SKM-1 treated with dmso at 0.1 percent for 144 hours (cell line): ENCODE measurements at regions not wholly inside any gene's neighbourhood (a gene's known extent, or its start where the extent isn't known, plus 50 kb on each side); places are given as distances from the start of the nearest gene placed in this dataset.
"Not testable (repeated sequence)": the region's sequence is repeated elsewhere in the genome, so short reads cannot be mapped to it uniquely, and the experiment has no call there.

Experiments used
- DNase-seq: peaks from one replicate; lab custom pipeline; 2025; ENCODE audit not compliant: unreplicated experiment; lab: John Stamatoyannopoulos, UW

DNA sequence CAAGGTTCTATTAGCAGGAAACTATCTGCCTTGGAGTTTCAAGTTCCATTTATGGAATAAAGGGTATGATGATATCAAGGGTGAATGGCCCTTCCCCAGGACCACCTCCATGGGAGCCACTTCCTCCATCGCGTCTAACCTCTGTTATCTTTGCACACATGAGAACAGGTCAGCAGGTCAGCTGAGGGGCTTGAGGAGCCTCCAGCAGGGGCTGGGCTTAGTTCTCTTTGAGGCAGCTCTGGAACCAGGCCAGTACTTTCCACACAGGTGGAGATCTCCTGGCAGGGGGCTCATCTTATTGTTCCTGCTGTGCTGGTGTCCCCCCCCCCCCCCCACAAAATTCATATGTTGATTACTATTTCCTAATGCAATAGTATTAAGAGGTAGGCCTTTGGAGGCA, 472.2 kb upstream of the ZMIZ1 start:
- no peak for DNase-seq

DNA sequence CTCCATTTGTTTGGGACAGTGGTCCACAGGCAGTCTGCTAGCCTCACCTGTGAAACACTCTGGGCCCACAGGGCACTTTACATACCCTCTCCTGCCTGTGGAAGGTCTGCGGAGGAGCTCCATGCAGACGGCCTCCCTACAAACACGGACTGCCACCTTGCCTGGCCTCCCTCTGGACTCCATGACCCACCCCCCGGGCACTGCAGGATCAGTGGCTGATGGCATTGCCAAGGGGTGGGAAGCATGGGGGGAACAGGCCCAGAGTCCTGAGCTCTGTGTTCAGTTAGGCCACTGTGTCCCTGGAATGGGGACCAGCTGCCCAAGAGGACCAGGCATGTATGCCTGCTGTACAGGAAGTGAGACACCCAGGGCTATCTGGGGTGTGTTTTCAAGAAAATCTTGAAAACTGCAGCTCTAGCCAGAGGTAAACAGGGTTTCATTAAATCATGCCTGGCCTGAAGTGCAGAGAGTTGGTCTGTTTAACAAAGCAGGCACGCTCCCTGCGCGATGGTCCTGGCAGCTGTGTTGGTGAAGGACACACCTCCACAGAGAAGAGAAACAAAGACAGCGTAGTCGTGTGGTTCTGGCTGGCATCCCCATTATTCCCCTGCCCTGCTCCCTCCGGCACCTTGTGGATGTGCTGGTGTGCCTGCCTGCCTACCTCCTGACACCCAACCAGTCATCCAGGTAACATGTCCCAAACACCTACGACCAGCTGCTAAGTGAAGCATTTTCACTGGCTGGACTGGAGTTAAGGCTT, 470.8 kb upstream of the ZMIZ1 start:
- DNase-seq = no peak

DNA sequence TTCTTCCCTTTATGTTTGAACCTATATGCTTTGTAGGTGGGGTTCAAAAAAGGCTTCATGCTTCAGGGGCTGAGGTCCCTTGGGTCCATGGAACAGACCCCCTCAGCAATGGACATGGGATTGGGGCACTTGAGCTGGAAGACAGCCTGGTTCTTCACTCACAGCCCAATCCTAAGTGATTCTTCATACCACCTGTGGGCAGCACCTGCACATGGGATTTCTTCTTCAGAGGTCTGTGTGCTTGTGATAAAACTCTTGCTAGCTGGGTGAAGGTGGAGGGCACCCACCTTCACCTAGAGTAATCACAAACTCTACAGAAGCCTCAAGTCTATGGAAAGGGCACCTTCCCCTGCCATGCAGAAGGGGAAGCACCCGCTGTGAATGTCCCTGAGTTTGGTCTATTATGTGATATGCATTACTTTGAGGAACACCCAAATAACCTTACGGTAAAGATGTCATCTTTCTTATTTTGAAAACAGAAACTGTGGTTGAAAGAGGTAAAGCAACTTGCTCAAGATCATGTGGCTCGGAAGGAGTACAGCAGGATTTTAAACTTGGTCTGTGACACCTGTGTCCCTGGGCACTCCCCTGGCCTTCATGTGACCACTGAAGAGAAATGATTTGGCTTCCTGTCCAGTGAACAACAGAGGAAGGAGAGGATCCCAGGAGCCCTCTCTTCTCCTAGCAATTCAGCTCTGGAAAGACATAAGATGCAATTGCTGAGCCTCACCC, 469.5 kb upstream of the ZMIZ1 start:
- DNase-seq = no peak

DNA sequence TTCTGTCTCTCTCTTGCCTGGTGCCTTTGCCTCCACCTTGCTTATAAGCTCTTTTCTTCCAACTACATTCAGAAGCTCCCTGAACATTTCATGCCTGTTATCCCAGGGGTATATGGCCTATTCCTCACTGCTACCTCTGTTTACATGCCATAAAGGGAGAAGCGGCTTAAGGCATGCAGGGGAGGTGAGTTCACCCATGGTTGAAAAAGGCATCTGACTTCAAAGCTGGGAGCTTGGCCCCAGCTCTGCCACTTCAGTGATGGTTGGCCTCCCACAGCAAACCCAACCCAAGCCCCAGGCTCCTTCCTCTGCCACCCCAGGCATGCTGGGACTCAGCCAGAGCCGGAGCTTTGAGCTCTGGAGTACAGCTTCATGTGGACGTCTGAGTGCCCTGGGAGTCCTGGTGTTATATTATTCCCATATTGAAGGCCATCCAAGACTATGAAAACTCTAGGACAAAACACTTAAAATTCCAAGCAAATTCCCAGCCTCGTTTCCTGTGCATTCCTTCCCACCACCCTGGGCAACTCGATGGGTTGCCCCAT, 468.6 kb upstream of the ZMIZ1 start:
- no peak for DNase-seq

- DNase-seq = no peak
Observed at GRCh38 chr10:78600740-78601139, 468.0 kb upstream of the ZMIZ1 start.

GRCh38 chr10:78602201-78602932, 466.4 kb upstream of the ZMIZ1 start:
- no peak for DNase-seq

DNA sequence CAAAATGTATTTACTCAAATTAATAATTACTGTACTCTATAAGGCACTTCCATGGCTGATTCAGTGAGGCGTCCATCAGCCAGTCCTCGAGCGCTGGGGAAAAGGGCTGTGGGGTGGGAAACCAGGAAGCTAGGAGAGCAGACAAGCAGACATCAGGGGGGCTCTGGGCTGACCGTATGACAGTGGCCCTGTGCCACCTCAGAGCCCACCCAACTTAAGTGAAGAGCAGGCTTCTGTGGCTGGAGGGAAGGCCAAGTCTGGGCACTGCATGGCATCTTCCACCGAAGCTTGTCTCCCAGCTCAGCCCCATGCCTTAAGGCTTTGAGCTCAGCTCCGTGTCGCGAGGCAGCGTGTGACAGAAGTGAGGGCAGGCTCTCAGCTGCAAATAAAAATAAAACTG, 464.5 kb upstream of the ZMIZ1 start:
- no peak for DNase-seq

DNA sequence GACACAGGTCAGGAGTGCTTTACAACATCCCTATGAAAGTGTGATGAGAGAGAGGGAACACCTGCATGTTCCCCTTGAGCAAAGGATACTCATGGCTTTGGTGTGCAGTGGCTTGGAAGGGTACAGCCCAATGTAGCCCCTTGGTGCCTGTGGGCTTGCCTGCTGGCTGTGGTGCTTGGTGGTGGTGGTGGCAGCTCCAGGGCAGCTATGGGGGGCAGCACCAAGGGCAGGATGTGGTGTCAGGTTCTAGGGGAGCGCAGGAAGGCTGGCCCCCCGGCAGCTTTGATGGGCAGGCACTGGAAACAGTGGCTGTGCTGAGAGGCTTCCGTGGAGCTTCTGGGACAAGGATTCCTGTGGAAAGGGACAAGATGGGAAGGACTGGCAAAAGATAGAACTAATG, 464.0 kb upstream of the ZMIZ1 start:
- DNase-seq = no peak

- DNase-seq = no peak
Observed at GRCh38 chr10:78605800-78606350, 462.9 kb upstream of the ZMIZ1 start.

DNA sequence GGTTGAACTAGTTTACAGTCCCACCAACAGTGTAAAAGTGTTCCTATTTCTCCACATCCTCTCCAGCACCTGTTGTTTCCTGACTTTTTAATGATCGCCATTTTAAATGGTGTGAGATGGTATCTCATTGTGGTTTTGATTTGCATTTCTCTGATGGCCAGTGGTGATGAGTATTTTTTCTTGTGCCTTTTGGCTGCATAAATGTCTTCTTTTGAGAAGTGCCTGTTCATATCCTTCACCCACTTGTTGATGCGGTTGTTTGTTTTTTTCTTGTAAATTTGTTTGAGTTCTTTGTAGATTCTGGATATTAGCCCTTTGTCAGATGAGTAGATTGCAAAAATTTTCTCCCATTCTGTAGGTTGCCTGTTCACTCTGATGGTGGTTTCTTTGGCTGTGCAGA, 462.0 kb upstream of the ZMIZ1 start:
- not testable (repeated sequence) for DNase-seq

DNA sequence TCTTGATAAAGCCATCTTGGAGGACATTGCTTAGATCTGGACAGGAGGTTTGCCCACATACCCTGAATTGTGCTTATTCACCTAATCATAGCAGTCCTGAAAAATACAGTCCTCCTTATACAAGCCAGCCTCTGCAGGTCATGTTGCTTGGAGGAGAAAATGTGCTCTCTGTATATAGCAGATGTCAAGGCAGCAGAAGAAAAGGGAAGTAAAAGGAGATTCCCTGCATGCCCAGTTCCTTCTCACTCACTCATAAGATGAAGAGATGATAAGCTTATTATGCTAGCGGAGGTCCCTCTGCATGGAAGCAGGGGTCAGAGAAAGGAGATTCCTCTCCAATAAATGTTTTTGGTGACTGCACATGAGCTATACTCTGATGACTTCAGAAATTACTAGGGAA, 458.8 kb upstream of the ZMIZ1 start:
- DNase-seq = peak; percentile 46

GRCh38 chr10:78613132-78613531, 455.6 kb upstream of the ZMIZ1 start:
- DNase-seq = no peak

GRCh38 chr10:78614267-78614666, 454.5 kb upstream of the ZMIZ1 start:
- no peak for DNase-seq

DNA sequence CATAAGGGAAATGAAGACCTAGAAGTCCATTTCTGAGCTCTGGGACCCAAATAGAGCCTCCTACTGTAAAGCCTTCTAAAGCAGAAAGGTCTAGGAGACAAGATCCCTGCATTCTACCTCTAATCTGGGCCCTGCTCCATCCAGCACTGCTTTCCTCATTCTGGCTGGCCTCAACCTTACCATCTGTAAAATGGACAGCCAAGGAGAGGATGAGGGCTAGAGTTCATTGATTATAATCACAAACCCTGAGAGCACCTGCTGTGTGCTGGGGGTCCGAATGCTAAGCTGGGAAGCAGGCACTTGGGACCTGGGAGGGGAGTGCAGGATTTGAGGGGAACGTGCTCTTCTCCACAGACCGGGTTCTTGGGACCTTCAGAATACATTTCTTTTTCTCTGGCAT, 454.0 kb upstream of the ZMIZ1 start:
- DNase-seq = no peak

GRCh38 chr10:78616125-78616695, 452.6 kb upstream of the ZMIZ1 start:
- no peak for DNase-seq

DNA sequence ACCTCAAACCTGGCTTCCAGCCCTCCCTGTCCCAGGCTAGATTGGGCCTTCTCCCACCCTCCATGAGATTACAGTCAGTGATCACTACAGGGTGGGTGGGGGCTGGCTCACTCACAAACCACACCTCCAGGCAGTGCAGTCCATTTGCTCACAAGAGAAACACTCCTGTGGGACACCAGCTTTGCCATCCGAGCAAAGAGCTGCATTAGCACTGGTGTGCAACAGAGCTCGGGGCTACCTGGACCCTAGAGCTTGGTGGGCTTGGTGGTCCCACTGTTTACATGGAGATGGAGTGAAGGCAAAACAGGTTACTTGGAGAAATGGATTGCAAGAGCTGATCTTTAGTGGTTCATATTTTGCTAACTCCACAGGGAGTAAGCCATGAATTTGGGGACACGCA, 451.7 kb upstream of the ZMIZ1 start:
- no peak for DNase-seq

- no peak for DNase-seq
Observed at GRCh38 chr10:78617631-78618030, 451.1 kb upstream of the ZMIZ1 start.

- DNase-seq = no peak
Observed at GRCh38 chr10:78618050-78618449, 450.7 kb upstream of the ZMIZ1 start.

DNA sequence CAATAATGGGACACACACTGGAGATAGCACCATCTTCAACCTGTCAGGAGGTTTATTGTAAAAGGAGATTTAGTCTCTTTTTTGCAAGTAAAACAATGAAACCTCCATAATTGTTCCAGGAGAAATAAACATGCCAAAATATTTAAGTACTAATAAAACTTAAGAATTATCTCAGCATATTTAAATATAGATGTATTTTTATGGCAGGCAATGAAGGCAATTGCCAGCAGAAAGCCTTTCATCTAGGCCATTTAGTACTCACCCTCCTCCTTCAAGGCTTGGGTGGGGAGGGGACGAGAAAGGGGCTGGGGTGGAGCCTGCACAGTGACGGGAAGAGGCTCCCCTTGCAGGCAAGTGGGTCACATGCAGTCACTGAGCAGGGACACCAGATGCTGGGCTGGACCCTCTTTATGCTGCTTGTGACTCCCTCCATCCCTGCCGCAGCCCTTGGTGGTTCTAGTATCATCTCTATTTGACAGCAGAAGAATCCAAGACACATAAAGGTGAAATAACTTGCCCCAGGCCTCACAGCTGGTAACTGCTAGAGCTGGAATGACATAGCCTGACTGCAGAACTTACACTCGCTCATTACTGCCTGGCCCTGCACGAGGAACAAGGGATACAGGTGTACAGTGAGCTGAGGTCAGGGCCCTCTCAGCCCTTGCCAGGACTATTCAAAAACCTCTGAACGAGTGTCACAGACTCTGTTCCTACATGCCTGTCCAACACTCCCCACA, 449.5 kb upstream of the ZMIZ1 start:
- DNase-seq = no peak

- DNase-seq = no peak
Observed at GRCh38 chr10:78619896-78620295, 448.9 kb upstream of the ZMIZ1 start.
